ENCODE measurements at regions not wholly inside any gene's neighbourhood (a gene's known extent, or its start where the extent isn't known, plus 50 kb on each side); places are given as distances from the start of the nearest gene placed in this dataset.

DNA sequence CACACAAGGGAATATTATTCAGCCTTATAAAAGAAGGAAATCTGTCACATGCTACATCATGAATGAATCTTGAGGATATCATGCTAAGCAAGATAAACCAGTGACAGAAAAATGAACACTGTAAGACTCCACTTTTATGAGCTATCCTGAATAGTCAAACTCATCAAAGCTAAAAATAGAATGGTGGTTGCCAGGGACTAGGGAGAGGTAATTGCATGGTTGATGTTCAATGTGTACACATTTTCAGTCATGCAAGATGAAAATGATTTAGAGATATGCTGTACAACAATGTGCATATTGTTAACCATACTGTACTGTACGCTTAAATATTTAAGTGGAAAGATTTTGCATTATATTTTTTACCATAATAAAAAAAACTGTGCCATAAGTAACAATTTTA lies 1349.1 kb downstream of the XPNPEP1 start:
- TF ChIP-seq EZH2 (IDR thresholded peaks at IDR 0.05; ENCODE audit: low read length, unreplicated experiment) (no peak), CTCF (conservative IDR thresholded peaks at IDR 0.05; ENCODE audit: low read depth, low read length) (no peak), EZH2phosphoT487 (IDR thresholded peaks at IDR 0.05; ENCODE audit: borderline replicate concordance, low read length) (no peak)
